Activated CD4-positive, alpha-beta T cell treated with anti-CD3 and anti-CD28 coated beads for 4 hours (primary cell): ENCODE measurements at regions not wholly inside any gene's neighbourhood (a gene's known extent, or its start where the extent isn't known, plus 50 kb on each side); places are given as distances from the start of the nearest gene placed in this dataset.
"Not testable (repeated sequence)": the region's sequence is repeated elsewhere in the genome, so short reads cannot be mapped to it uniquely, and the experiment has no call there.

Experiments used
- DNase-seq, 2 donors: peaks; one replicate each; pipeline ENCODE4 v3.0.0-alpha.2; 2020

GRCh38 chr2:145386973-145387372 lies 867.1 kb upstream of the ZEB2 start:
- no peak for DNase-seq

- no peak for DNase-seq
Observed at GRCh38 chr2:145383961-145384360, 864.0 kb upstream of the ZEB2 start.

- no peak for DNase-seq
Observed at GRCh38 chr2:145380436-145381017, 860.6 kb upstream of the ZEB2 start.

- DNase-seq = no peak
Observed at GRCh38 chr2:145379934-145380333, 860.0 kb upstream of the ZEB2 start.

- no peak for DNase-seq
Observed at GRCh38 chr2:145374165-145374564, 854.2 kb upstream of the ZEB2 start.

GRCh38 chr2:145367334-145367733 lies 847.4 kb upstream of the ZEB2 start:
- not testable (repeated sequence) for DNase-seq

- no peak for DNase-seq
Observed at GRCh38 chr2:145366341-145366740, 846.4 kb upstream of the ZEB2 start.

GRCh38 chr2:145360129-145360790 lies 840.3 kb upstream of the ZEB2 start:
- DNase-seq = no peak

- DNase-seq = no peak
Observed at GRCh38 chr2:145359561-145359960, 839.6 kb upstream of the ZEB2 start.

GRCh38 chr2:145356056-145356455 lies 836.1 kb upstream of the ZEB2 start:
- DNase-seq = no peak

GRCh38 chr2:145352484-145352883 lies 832.6 kb upstream of the ZEB2 start:
- no peak for DNase-seq

GRCh38 chr2:145351864-145352425 lies 832.0 kb upstream of the ZEB2 start:
- no peak for DNase-seq

GRCh38 chr2:145350011-145350410 lies 830.1 kb upstream of the ZEB2 start:
- no peak for DNase-seq

- no peak for DNase-seq
Observed at GRCh38 chr2:145344076-145344724, 824.3 kb upstream of the ZEB2 start.

GRCh38 chr2:145343287-145343686 lies 823.4 kb upstream of the ZEB2 start:
- DNase-seq = no peak

GRCh38 chr2:145341536-145341935 lies 821.6 kb upstream of the ZEB2 start:
- DNase-seq = no peak

- no peak for DNase-seq
Observed at GRCh38 chr2:145339646-145340045, 819.7 kb upstream of the ZEB2 start.

GRCh38 chr2:145332210-145332898 lies 812.4 kb upstream of the ZEB2 start:
- DNase-seq = no peak

- no peak for DNase-seq
Observed at GRCh38 chr2:145329971-145330370, 810.1 kb upstream of the ZEB2 start.

GRCh38 chr2:145325485-145325884 lies 805.6 kb upstream of the ZEB2 start:
- no peak for DNase-seq

- DNase-seq = no peak
Observed at GRCh38 chr2:145324748-145325147, 804.8 kb upstream of the ZEB2 start.

- DNase-seq = no peak
Observed at GRCh38 chr2:145323512-145323911, 803.6 kb upstream of the ZEB2 start.

- no peak for DNase-seq
Observed at GRCh38 chr2:145321344-145321743, 801.4 kb upstream of the ZEB2 start.

GRCh38 chr2:145316496-145316895 lies 796.6 kb upstream of the ZEB2 start:
- no peak for DNase-seq
